K562 (cell line): ENCODE measurements at regions not wholly inside any gene's neighbourhood (a gene's known extent, or its start where the extent isn't known, plus 50 kb on each side); places are given as distances from the start of the nearest gene placed in this dataset.

ENCODE experiments used
- ATAC-seq: fragments of 200-7000 bp; cut with Tn5 transposase; 3 replicates; pipeline ENCODE4 v1.9.1; 2020; ENCODE audit warnings: moderate library complexity
- BruUV-seq: library from RNA; stranded (reverse); fragments of 400-500 nt; replicated peaks from 2 replicates; lab custom pipeline; 2021; lab: Mats Ljungman, UMichigan
- CTCF ChIA-PET: fragments of 300-600 bp; formaldehyde crosslinking; extraction: SDS; loops from one replicate; lab custom pipeline; 2021; ENCODE audit warnings: low intra/inter-chr PET ratio; lab: Yijun Ruan, JAX
- POLR2A ChIA-PET: fragments of 300-600, 350-650 bp; sonication (Branson Sonifier 250); formaldehyde crosslinking; extraction: SDS; loops from one replicate; lab custom pipeline; 2021; ENCODE audit warnings: antibody characterized with exemption, inconsistent platforms; lab: Yijun Ruan, JAX
- DNase-seq, 4 experiments: peaks; one replicate each; pipeline versions ENCODE4 v3.0.0 to v3.0.0-alpha.2; 2011 to 2018; ENCODE audit warnings: low spot score in 3 of 4, mixed read lengths in 3 of 4; ENCODE audit errors: extremely low read depth in 1 of 4
- FAIRE-seq: peaks from 2 replicates; lab custom pipeline; 2011; peaks lifted over from hg19 to GRCh38; lab: Jason Lieb, UNC
- H2AFZ ChIP-seq: 2 replicates; pipeline ENCODE4 v1.6.0; 2011; ENCODE audit warnings: low read depth, low read length, control low read depth, inconsistent platforms
- H3K27ac ChIP-seq: fragments of 200-600 bp; 3 replicates; pipeline ENCODE4 v1.8.0; 2011; ENCODE audit warnings: low read depth, mild to moderate bottlenecking, control low read depth, inconsistent platforms, low read length, moderate library complexity, mixed read lengths; ENCODE audit errors: extremely low read depth
- H3K27me3 ChIP-seq, 2 experiments: fragments of 300-600 bp in 1 of 2; 2 replicates in 1 of 2; 3 replicates in 1 of 2; pipeline versions ENCODE4 v1.6.0 to v1.8.0; 2011; ENCODE audit warnings: inconsistent platforms in 2 of 2, low read length in 2 of 2, mild to moderate bottlenecking in 1 of 2, mixed read lengths in 1 of 2, moderate library complexity in 1 of 2; ENCODE audit not compliant: control insufficient read depth in 2 of 2, insufficient read depth in 2 of 2
- H3K36me3 ChIP-seq: fragments of 300-600 bp; 3 replicates; pipeline ENCODE4 v1.8.0; 2011; ENCODE audit warnings: mild to moderate bottlenecking, low read length, inconsistent platforms; ENCODE audit not compliant: control insufficient read depth, insufficient read depth
- H3K4me1 ChIP-seq, 2 experiments: fragments of 200-600 bp in 1 of 2; replicated peaks in 1 of 2; 2 replicates in 1 of 2; 3 replicates in 1 of 2; pipeline versions ENCODE4 v1.5.1 to v1.8.0; 2011; ENCODE audit warnings: inconsistent platforms in 2 of 2, low read length in 2 of 2, mild to moderate bottlenecking in 1 of 2, mixed read lengths in 1 of 2, moderate library complexity in 1 of 2; ENCODE audit not compliant: control insufficient read depth in 2 of 2, insufficient read depth in 2 of 2
- H3K4me2 ChIP-seq: 2 replicates; pipeline ENCODE4 v1.6.1; 2011; ENCODE audit warnings: low read length, control low read depth, inconsistent platforms, mixed read lengths; ENCODE audit not compliant: insufficient read depth
- H3K4me3 ChIP-seq: fragments of 200-600 bp; sonication (generic), shearing (Covaris generic); 2 replicates; pipeline ENCODE4 v1.5.1; 2016; ENCODE audit warnings: control low read depth, inconsistent platforms
- H3K79me2 ChIP-seq: fragments of 200-600 bp; 3 replicates; pipeline ENCODE4 v1.8.0; 2011; ENCODE audit warnings: low read length, inconsistent platforms; ENCODE audit not compliant: control insufficient read depth, insufficient read depth
- H3K9ac ChIP-seq, 2 experiments: 2 replicates each; pipeline versions ENCODE4 v1.6.0 to v1.6.1; 2011; ENCODE audit warnings: low read depth in 2 of 2, low read length in 2 of 2, control low read depth in 1 of 2, inconsistent platforms in 1 of 2, mild to moderate bottlenecking in 1 of 2, mixed read lengths in 1 of 2; ENCODE audit not compliant: insufficient read depth in 1 of 2
- H3K9me1 ChIP-seq: one replicate; pipeline ENCODE4 v1.6.0; 2011; ENCODE audit warnings: inconsistent platforms, mild to moderate bottlenecking, low read length, moderate library complexity; ENCODE audit not compliant: control insufficient read depth, insufficient read depth
- H3K9me3 ChIP-seq: replicated peaks from 2 replicates; pipeline ENCODE4 v1.5.1; 2011; ENCODE audit warnings: low read depth, low read length, inconsistent platforms; ENCODE audit not compliant: control insufficient read depth, insufficient read depth
- H4K20me1 ChIP-seq: replicated peaks from 2 replicates; pipeline ENCODE4 v1.6.1; 2011; ENCODE audit warnings: low read length, inconsistent platforms, mixed read lengths; ENCODE audit not compliant: control insufficient read depth, insufficient read depth
- CGGBP1 ChIP-seq: fragments of 250-450 bp; sonication (Bioruptor Pico); IDR thresholded peaks from 2 replicates; pipeline ENCODE4 v1.9.0; 2021; ENCODE audit warnings: mild to moderate bottlenecking
- EZH2 ChIP-seq: IDR thresholded peaks from 2 replicates; pipeline ENCODE4 v1.6.1; 2012; ENCODE audit warnings: low read depth, mild to moderate bottlenecking, inconsistent platforms, low read length, borderline replicate concordance
- GATAD2A ChIP-seq: fragments of 450-650 bp; IDR thresholded peaks from 2 replicates; pipeline ENCODE4 v1.6.1; 2017
- HOXB6 ChIP-seq: fragments of 250-450 bp; sonication (Bioruptor Pico); IDR thresholded peaks from 2 replicates; pipeline ENCODE4 v1.5.1; 2022; ENCODE audit warnings: mild to moderate bottlenecking, borderline replicate concordance
- POLR2AphosphoS5 ChIP-seq: IDR thresholded peaks from 2 replicates; pipeline ENCODE4 v1.6.1; 2011; ENCODE audit warnings: mild to moderate bottlenecking, low read depth, low read length, moderate library complexity; ENCODE audit not compliant: control insufficient read depth, insufficient read depth
- POLR3G ChIP-seq: IDR thresholded peaks from 2 replicates; pipeline ENCODE4 v1.6.1; 2011; ENCODE audit not compliant: insufficient read length, insufficient replicate concordance; ENCODE audit errors: extremely low read depth
- PTBP1 ChIP-seq: fragments of 200-400 bp; formaldehyde crosslinking; IDR thresholded peaks from 2 replicates; pipeline ENCODE4 v1.6.1; 2017; ENCODE audit warnings: low read depth, low read length
- TAF7 ChIP-seq: fragments of 450-650 bp; IDR thresholded peaks from 2 replicates; pipeline ENCODE4 v1.6.1; 2016; ENCODE audit warnings: missing genetic modification characterization, missing compliant biosample characterization
- ZNF316 ChIP-seq: fragments of 450-650 bp; IDR thresholded peaks from 2 replicates; pipeline ENCODE4 v1.6.1; 2016
- WGBS: fragments of 100-300 bp; shearing (Covaris generic); methylation state at CpG from one replicate; pipeline ENCODE4 v1.1.6; 2016; ENCODE audit warnings: low coverage, mixed read lengths; ENCODE audit not compliant: insufficient coverage; ENCODE audit errors: missing lambda C conversion rate; 5-methylcytosine and 5-hydroxymethylcytosine counted together
- in situ Hi-C: fragments of 300-500 bp; cut with MboI; formaldehyde crosslinking; loops from 4 replicates; pipeline ENCODE4 v1.15.0; 2018; ENCODE audit warnings: inconsistent platforms, mixed read lengths
- intact Hi-C: fragments of 100-400 bp; cut with micrococcal nuclease; formaldehyde crosslinking; loops from 2 replicates; pipeline ENCODE4 v1.14.2; 2022
- TF ChIP-seq, protein P1 (sequence below), 2 experiments: fragments of 450-650 bp; IDR thresholded peaks; 2 replicates each; pipeline ENCODE4 v1.6.1; 2016; ENCODE audit warnings: mild to moderate bottlenecking in 2 of 2, borderline replicate concordance in 1 of 2, low read depth in 1 of 2, moderate library complexity in 1 of 2

GRCh38 chr22:27104449-27104848, 447.1 kb downstream of the MIAT start:
- no peaks in the 10 kb centered on the region for H3K4me1 ChIP-seq
- no peak overlapping the region for H2AFZ ChIP-seq
- POLR2A ChIA-PET, result no interaction called here
- no peak overlapping the region for H3K4me3 ChIP-seq
- H3K9me3 ChIP-seq, result no peaks in the 10 kb centered on the region
- TF ChIP-seq EZH2 (no peak), POLR2AphosphoS5 (no peak), POLR3G (no peak), GATAD2A (no peak), TAF7 (no peak), CGGBP1 (CRISPR knock-in tag) (no peak), PTBP1 (no peak), ZNF316 (no peak), HOXB6 (no peak)
- TF ChIP-seq, protein P1, sequence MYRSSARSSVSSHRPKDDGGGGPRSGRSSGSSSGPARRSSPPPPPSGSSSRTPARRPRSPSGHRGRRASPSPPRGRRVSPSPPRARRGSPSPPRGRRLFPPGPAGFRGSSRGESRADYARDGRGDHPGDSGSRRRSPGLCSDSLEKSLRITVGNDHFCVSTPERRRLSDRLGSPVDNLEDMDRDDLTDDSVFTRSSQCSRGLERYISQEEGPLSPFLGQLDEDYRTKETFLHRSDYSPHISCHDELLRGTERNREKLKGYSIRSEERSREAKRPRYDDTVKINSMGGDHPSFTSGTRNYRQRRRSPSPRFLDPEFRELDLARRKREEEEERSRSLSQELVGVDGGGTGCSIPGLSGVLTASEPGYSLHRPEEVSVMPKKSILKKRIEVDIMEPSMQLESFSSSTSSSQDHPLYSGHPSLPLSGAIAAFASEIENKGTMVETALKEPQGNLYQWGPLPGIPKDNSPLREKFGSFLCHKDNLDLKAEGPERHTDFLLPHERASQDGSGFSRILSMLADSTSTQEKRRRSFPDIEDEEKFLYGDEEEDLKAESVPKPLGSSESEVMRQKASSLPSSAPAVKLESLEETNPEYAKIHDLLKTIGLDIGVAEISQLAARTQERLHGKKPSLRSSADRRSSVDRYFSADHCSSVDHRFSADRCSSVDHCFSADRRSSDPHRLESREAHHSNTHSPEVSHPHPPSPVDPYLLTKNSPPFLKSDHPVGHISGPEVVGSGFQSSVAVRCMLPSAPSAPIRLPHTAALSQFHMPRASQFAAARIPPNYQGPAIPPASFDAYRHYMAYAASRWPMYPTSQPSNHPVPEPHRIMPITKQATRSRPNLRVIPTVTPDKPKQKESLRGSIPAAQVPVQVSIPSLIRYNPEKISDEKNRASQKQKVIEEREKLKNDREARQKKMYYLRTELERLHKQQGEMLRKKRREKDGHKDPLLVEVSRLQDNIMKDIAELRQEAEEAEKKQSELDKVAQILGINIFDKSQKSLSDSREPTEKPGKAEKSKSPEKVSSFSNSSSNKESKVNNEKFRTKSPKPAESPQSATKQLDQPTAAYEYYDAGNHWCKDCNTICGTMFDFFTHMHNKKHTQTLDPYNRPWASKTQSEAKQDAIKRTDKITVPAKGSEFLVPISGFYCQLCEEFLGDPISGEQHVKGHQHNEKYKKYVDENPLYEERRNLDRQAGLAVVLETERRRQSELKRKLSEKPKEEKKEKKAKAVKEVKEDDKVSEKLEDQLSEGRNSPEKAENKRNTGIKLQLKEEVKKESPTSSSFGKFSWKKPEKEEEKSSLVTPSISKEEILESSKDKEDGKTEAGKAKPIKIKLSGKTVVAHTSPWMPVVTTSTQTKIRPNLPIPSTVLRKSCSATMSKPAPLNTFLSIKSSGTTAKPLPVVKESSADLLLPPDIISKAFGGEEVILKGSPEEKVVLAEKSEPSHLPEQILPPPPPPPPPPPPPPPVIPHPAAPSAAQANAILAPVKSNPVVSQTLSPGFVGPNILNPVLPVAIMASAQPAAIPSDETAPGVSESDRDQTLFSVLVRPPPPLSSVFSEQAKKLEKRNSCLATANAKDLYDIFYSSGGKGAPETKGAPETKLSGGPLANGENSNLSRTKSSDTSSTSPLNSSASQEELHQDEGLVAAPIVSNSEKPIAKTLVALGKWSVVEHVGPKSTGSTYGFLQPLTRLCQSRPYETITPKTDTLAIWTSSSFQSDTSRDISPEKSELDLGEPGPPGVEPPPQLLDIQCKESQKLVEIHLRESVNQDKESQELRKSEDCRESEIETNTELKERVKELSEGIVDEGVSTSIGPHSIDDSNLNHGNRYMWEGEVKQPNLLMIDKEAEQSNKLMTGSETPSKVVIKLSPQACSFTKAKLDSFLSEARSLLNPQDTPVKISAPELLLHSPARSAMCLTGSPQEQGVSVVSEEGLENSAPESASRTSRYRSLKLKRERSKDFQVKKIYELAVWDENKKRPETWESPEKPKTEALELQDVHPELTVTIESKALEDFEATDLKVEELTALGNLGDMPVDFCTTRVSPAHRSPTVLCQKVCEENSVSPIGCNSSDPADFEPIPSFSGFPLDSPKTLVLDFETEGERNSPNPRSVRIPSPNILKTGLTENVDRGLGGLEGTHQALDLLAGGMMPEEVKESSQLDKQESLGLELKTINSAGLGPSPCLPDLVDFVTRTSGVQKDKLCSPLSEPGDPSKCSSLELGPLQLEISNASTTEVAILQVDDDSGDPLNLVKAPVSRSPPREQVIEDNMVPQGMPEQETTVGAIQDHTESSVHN (IDR thresholded peaks at IDR 0.05; ENCODE audit: borderline replicate concordance in 1 of 2, low read depth in 1 of 2), result no peak
- H4K20me1 ChIP-seq, result no peaks in the 10 kb centered on the region
- no peak overlapping the region for H3K27ac ChIP-seq
- 0% methylated on average over 3 of the region's 3 CpGs for WGBS
- FAIRE-seq (no peak), DNase-seq (no peak), ATAC-seq (no peak)
- in situ Hi-C loops, result no loop called here
- H3K9ac ChIP-seq, result no peak overlapping the region
- intact Hi-C loops, result no loop called here
- CTCF ChIA-PET, result no interaction called here
- H3K9me1 ChIP-seq, result no peaks in the 10 kb centered on the region
- no peak overlapping the region for H3K4me2 ChIP-seq
- no TSS peak for BruUV-seq
- no peaks in the 10 kb centered on the region; a peak in 1 of 5 replicates for H3K27me3 ChIP-seq
- H3K36me3 ChIP-seq, result no peaks in the 10 kb centered on the region
- no peaks in the 10 kb centered on the region for H3K79me2 ChIP-seq
